ENCODE measurements at regions not wholly inside any gene's neighbourhood (a gene's known extent, or its start where the extent isn't known, plus 50 kb on each side); places are given as distances from the start of the nearest gene placed in this dataset.
"Not testable (repeated sequence)": the region's sequence is repeated elsewhere in the genome, so short reads cannot be mapped to it uniquely, and the experiment has no call there.

GRCh38 chr20:5390720-5391119, 74.0 kb upstream of the PROKR2 start:
- no peak for DNase-seq (ENCODE audit: low read depth)

- not testable (repeated sequence) for DNase-seq (ENCODE audit: low read depth)
Observed at GRCh38 chr20:5386846-5387245, 70.1 kb upstream of the PROKR2 start.

GRCh38 chr20:5381527-5381926, 64.8 kb upstream of the PROKR2 start:
- DNase-seq (ENCODE audit: low read depth): not testable (repeated sequence)

- DNase-seq (ENCODE audit: low read depth): no peak
Observed at GRCh38 chr20:5377484-5377883, 60.7 kb upstream of the PROKR2 start.

- no peak for DNase-seq (ENCODE audit: low read depth)
Observed at GRCh38 chr20:5376228-5376627, 59.5 kb upstream of the PROKR2 start.

- no peak for DNase-seq (ENCODE audit: low read depth)
Observed at GRCh38 chr20:5374171-5374570, 57.4 kb upstream of the PROKR2 start.

- DNase-seq (ENCODE audit: low read depth): no peak
Observed at GRCh38 chr20:5372371-5372770, 55.6 kb upstream of the PROKR2 start.

- no peak for DNase-seq (ENCODE audit: low read depth)
Observed at GRCh38 chr20:5369629-5370028, 52.9 kb upstream of the PROKR2 start.
